DOHH2 (cell line): ENCODE measurements at regions not wholly inside any gene's neighbourhood (a gene's known extent, or its start where the extent isn't known, plus 50 kb on each side); places are given as distances from the start of the nearest gene placed in this dataset.

Source experiments
- EZH2phosphoT487 ChIP-seq: fragments of 200-600 bp; sonication (generic); IDR thresholded peaks from 2 replicates; pipeline ENCODE4 v1.6.1; 2017; ENCODE audit warnings: borderline replicate concordance, mild to moderate bottlenecking, antibody characterized with exemption, low read length, moderate library complexity, mixed read lengths
- TF ChIP-seq, protein P1 (sequence below): fragments of 200-600 bp; sonication (generic); IDR thresholded peaks from one replicate; pipeline ENCODE4 v1.5.1; 2014; ENCODE audit warnings: antibody characterized with exemption, mild to moderate bottlenecking, low read depth, low read length; ENCODE audit not compliant: poor library complexity, severe bottlenecking

GRCh38 chr7:153443032-153443701 is 609.0 kb upstream of the DPP6 start:
- TF ChIP-seq, protein P1, sequence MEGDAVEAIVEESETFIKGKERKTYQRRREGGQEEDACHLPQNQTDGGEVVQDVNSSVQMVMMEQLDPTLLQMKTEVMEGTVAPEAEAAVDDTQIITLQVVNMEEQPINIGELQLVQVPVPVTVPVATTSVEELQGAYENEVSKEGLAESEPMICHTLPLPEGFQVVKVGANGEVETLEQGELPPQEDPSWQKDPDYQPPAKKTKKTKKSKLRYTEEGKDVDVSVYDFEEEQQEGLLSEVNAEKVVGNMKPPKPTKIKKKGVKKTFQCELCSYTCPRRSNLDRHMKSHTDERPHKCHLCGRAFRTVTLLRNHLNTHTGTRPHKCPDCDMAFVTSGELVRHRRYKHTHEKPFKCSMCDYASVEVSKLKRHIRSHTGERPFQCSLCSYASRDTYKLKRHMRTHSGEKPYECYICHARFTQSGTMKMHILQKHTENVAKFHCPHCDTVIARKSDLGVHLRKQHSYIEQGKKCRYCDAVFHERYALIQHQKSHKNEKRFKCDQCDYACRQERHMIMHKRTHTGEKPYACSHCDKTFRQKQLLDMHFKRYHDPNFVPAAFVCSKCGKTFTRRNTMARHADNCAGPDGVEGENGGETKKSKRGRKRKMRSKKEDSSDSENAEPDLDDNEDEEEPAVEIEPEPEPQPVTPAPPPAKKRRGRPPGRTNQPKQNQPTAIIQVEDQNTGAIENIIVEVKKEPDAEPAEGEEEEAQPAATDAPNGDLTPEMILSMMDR, result no peak
- no peak for TF ChIP-seq EZH2phosphoT487
